A549 (cell line): ENCODE measurements at regions not wholly inside any gene's neighbourhood (a gene's known extent, or its start where the extent isn't known, plus 50 kb on each side); places are given as distances from the start of the nearest gene placed in this dataset.

Experiments used
- BHLHE40 ChIP-seq: IDR thresholded peaks from 2 replicates; pipeline ENCODE4 v1.6.1; 2012; ENCODE audit warnings: low read depth, low read length, inconsistent platforms
- CHD2 ChIP-seq: fragments of 150-350 bp; IDR thresholded peaks from 2 replicates; pipeline ENCODE4 v1.6.1; 2014; ENCODE audit warnings: low read length; ENCODE audit not compliant: partially characterized antibody
- CTCF ChIP-seq: fragments of >200 bp; sonication (Bioruptor Twin); formaldehyde crosslinking; IDR thresholded peaks from 3 replicates; pipeline ENCODE4 v1.5.1; 2016
- EP300 ChIP-seq, 2 experiments: fragments of >200 bp; sonication (Bioruptor Twin); formaldehyde crosslinking; IDR thresholded peaks; 2 replicates in 1 of 2; 3 replicates in 1 of 2; pipeline ENCODE4 v1.6.1; 2016 to 2017
- GATA3 ChIP-seq: IDR thresholded peaks from 2 replicates; pipeline ENCODE4 v1.6.1; 2012; ENCODE audit warnings: borderline replicate concordance
- HDAC2 ChIP-seq: fragments of 200-600 bp; sonication (generic); IDR thresholded peaks from 2 replicates; pipeline ENCODE4 v1.6.1; 2016
- JUN ChIP-seq, 2 experiments: fragments of >200 bp; sonication (Bioruptor Twin); formaldehyde crosslinking; IDR thresholded peaks; 2 replicates in 1 of 2; 3 replicates in 1 of 2; pipeline ENCODE4 v1.6.1; 2016 to 2017
- KDM1A ChIP-seq: fragments of 200-600 bp; sonication (generic); IDR thresholded peaks from 2 replicates; pipeline ENCODE4 v1.6.1; 2016; ENCODE audit warnings: low read depth, mild to moderate bottlenecking
- PBX3 ChIP-seq: IDR thresholded peaks from 2 replicates; pipeline ENCODE4 v1.6.1; 2012
- RNF2 ChIP-seq: fragments of 200-600 bp; sonication (generic); IDR thresholded peaks from 2 replicates; pipeline ENCODE4 v1.6.1; 2016; ENCODE audit warnings: low read depth, mild to moderate bottlenecking, antibody characterized with exemption, moderate library complexity, borderline replicate concordance
- ZNF302 ChIP-seq: fragments of 250-450 bp; sonication (Bioruptor Pico); IDR thresholded peaks from 2 replicates; pipeline ENCODE4 v1.9.0; 2021; ENCODE audit warnings: inconsistent platforms, mild to moderate bottlenecking, moderate library complexity

- TF ChIP-seq BHLHE40 (no peak), CTCF (no peak), JUN (IDR thresholded peaks at IDR 0.05) (no peak), PBX3 (no peak), RNF2 (no peak), GATA3 (no peak), KDM1A (no peak), EP300 (IDR thresholded peaks at IDR 0.05) (no peak), CHD2 (no peak), HDAC2 (no peak), ZNF302 (CRISPR knock-in tag) (no peak)
Observed at GRCh38 chr7:106482091-106482490, 178.9 kb downstream of the CCDC71L start.
